OCI-LY3 (cell line): ENCODE measurements at regions not wholly inside any gene's neighbourhood (a gene's known extent, or its start where the extent isn't known, plus 50 kb on each side); places are given as distances from the start of the nearest gene placed in this dataset.

ENCODE experiments used
- H2AFZ ChIP-seq: fragments of 200-600, 300-600 bp; shearing (Covaris generic); 2 replicates; pipeline ENCODE4 v1.6.0; 2014; ENCODE audit warnings: antibody characterized with exemption, low read depth, low read length
- H3K27ac ChIP-seq: fragments of 200-600, 300-600 bp; sonication (generic); 2 replicates; pipeline ENCODE4 v1.5.1; 2014; ENCODE audit warnings: mild to moderate bottlenecking, low read length, moderate library complexity, mixed read lengths
- H3K27me3 ChIP-seq: fragments of 200-600, 300-600 bp; sonication (generic); 2 replicates; pipeline ENCODE4 v1.6.1; 2014; ENCODE audit warnings: low read depth, low read length, mixed read lengths
- H3K36me3 ChIP-seq: fragments of 200-600, 300-600 bp; sonication (generic); replicated peaks from 2 replicates; pipeline ENCODE3; 2014; ENCODE audit warnings: low read depth, low read length, mixed read lengths
- H3K4me1 ChIP-seq: fragments of 300-600, 200-600 bp; sonication (generic); 2 replicates; pipeline ENCODE4 v1.6.1; 2014; ENCODE audit warnings: low read length, mixed read lengths
- H3K4me2 ChIP-seq: fragments of 200-600, 300-600 bp; sonication (generic); 2 replicates; pipeline ENCODE4 v1.6.1; 2014; ENCODE audit warnings: low read length, mixed read lengths
- H3K4me3 ChIP-seq: fragments of 300-600, 200-600 bp; sonication (generic); 2 replicates; pipeline ENCODE4 v1.5.1; 2014; ENCODE audit warnings: antibody characterized with exemption, mild to moderate bottlenecking, low read length, moderate library complexity
- H3K79me2 ChIP-seq: fragments of 300-600, 200-600 bp; shearing (Covaris generic); 2 replicates; pipeline ENCODE4 v1.6.1; 2014; ENCODE audit warnings: mild to moderate bottlenecking, low read length, mixed read lengths
- H3K9ac ChIP-seq: fragments of 300-600, 200-600 bp; shearing (Covaris generic); 2 replicates; pipeline ENCODE4 v1.6.0; 2014; ENCODE audit warnings: mild to moderate bottlenecking, low read length, moderate library complexity
- H3K9me3 ChIP-seq: fragments of 200-600, 300-600 bp; shearing (Covaris generic); 2 replicates; pipeline ENCODE4 v1.6.1; 2014; ENCODE audit warnings: low read length, mixed read lengths; ENCODE audit not compliant: insufficient read depth
- H4K20me1 ChIP-seq: fragments of 200-600, 300-600 bp; sonication (generic); 2 replicates; pipeline ENCODE4 v1.6.1; 2016; ENCODE audit warnings: low read length, mixed read lengths; ENCODE audit not compliant: insufficient read depth
- EZH2phosphoT487 ChIP-seq: fragments of 200-600 bp; shearing (Covaris generic); IDR thresholded peaks from 2 replicates; pipeline ENCODE4 v1.6.1; 2018; ENCODE audit warnings: antibody characterized with exemption, mixed run types, low read depth
- TF ChIP-seq, protein P1 (sequence below): fragments of 200-600, 300-600 bp; sonication (generic); IDR thresholded peaks from 2 replicates; pipeline ENCODE4 v1.5.1; 2014; ENCODE audit warnings: antibody characterized with exemption, low read length, low read depth

DNA sequence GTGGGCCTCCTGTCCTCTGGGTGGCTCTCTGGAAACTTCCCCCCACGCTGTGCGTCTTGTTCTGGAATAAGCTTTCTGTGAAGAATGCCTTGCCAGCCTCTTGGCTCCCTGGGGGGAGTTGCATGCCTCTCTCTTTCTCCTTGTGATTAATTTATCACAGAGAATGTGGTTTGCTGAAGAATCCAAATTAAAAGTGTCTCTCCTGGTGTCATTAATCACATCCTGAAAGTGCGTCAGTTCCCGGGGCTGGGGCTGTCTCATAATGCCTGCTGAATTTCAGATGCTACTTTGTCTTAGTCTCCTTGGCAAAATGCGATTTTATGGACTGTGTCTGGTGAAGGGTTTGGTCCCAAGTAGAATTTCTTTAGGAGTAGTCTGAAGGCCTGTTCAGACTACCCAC, 787.7 kb upstream of the TMEM132C start:
- Histone ChIP-seq H3K79me2 (no peaks in the 10 kb centered on the region), H3K4me3 (no peak overlapping the region), H4K20me1 (no peaks in the 10 kb centered on the region), H3K9me3 (no peaks in the 10 kb centered on the region), H3K4me1 (peaks cover 12% of the 10 kb centered on the region), H3K9ac (no peak overlapping the region), H3K36me3 (no peaks in the 10 kb centered on the region), H3K27me3 (no peaks in the 10 kb centered on the region), H3K4me2 (no peak overlapping the region), H3K27ac (no peak overlapping the region), H2AFZ (peak overlapping the region; percentile 54; the same call in 1 of the 2 replicates)
- TF ChIP-seq, protein P1, sequence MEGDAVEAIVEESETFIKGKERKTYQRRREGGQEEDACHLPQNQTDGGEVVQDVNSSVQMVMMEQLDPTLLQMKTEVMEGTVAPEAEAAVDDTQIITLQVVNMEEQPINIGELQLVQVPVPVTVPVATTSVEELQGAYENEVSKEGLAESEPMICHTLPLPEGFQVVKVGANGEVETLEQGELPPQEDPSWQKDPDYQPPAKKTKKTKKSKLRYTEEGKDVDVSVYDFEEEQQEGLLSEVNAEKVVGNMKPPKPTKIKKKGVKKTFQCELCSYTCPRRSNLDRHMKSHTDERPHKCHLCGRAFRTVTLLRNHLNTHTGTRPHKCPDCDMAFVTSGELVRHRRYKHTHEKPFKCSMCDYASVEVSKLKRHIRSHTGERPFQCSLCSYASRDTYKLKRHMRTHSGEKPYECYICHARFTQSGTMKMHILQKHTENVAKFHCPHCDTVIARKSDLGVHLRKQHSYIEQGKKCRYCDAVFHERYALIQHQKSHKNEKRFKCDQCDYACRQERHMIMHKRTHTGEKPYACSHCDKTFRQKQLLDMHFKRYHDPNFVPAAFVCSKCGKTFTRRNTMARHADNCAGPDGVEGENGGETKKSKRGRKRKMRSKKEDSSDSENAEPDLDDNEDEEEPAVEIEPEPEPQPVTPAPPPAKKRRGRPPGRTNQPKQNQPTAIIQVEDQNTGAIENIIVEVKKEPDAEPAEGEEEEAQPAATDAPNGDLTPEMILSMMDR, result no peak
- TF ChIP-seq EZH2phosphoT487, result no peak

DNA sequence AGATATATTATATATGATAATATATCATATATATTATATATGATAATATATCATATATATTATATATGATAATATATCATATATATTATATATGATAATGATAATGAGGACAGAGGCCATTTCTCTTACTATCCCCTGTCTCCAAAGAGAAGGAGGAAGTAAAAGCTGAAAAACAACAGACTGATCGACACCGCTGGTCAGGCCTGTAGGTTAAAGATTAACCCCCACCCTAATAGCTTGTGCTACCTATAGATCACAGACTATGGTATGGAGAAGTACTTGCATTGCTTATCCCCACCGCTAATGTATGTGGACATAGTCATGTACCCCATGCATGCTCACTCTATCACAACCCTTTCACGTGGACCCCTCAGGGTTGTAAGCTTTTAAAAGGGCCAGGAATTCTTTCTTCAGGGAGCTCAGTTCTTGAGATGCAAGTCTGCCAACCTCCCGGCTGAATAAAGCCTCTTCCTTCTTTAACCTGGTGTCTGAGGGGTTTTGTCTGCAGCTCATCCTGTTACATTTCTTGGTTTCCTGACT, 786.1 kb upstream of the TMEM132C start:
- Histone ChIP-seq H3K9me3 (no peaks in the 10 kb centered on the region), H3K4me3 (no peak overlapping the region), H3K4me1 (peaks cover 22% of the 10 kb centered on the region), H3K4me2 (no peak overlapping the region), H3K9ac (no peak overlapping the region), H3K36me3 (no peaks in the 10 kb centered on the region), H4K20me1 (no peaks in the 10 kb centered on the region), H3K27me3 (no peaks in the 10 kb centered on the region), H2AFZ (no peak overlapping the region; the same call in 1 of the 2 replicates), H3K27ac (no peak overlapping the region), H3K79me2 (no peaks in the 10 kb centered on the region)
- TF ChIP-seq EZH2phosphoT487, result no peak

DNA sequence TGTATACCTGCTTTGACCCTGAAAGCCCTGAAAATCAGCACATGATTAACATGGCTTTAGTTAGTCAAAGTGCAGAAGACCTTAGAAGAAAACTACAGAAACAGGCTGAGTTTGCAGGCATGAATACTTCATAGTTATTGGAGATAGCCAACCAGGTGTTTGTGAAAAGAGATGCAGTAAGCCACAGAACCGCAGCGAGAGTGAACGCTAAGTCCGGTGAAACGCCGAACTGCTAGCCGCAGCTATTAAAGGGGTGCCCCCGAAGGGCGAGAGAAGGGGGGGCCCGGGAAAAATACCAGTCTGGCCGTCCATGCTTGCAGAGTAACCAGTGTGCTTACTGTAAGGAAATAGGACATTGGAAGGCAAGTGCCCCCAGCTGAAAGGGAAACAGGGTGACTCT, 784.0 kb upstream of the TMEM132C start:
- Histone ChIP-seq H4K20me1 (no peaks in the 10 kb centered on the region), H3K9ac (no peak overlapping the region), H3K4me1 (peaks cover 33% of the 10 kb centered on the region), H3K27ac (no peak overlapping the region), H3K79me2 (no peaks in the 10 kb centered on the region), H3K4me2 (no peak overlapping the region), H3K27me3 (no peaks in the 10 kb centered on the region), H3K4me3 (no peak overlapping the region), H3K9me3 (no peaks in the 10 kb centered on the region), H2AFZ (no peak overlapping the region), H3K36me3 (no peaks in the 10 kb centered on the region)
- TF ChIP-seq, protein P1, result no peak
- TF ChIP-seq EZH2phosphoT487, result no peak

DNA sequence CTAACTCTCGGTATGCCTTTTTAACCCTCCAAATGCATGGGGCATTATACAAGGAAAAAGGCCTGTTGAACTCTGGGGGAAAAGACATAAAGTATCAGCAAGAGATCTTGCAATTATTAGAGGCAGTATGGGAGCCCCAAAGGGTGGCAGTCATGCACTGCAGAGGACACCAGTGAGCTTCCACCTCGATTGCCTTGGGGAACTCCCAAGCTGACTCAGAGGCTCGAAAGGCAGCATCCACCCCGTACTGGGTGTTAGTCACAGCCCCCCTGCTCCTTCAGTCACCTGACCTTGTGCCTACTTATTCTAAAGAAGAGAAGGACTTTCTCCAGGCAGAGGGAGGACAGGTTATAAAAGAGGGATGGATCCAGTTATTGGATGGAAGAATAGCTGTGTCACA, 781.4 kb upstream of the TMEM132C start:
- no peaks in the 10 kb centered on the region for H4K20me1 ChIP-seq
- TF ChIP-seq, protein P1, result peak; percentile 59
- no peak for TF ChIP-seq EZH2phosphoT487
- H3K27ac ChIP-seq, result peak overlapping the region; percentile 75
- peak overlapping the region; percentile 37 for H3K4me3 ChIP-seq
- H3K9me3 ChIP-seq, result no peaks in the 10 kb centered on the region
- peak overlapping the region; percentile 45; the same call in 1 of the 2 replicates for H3K9ac ChIP-seq
- peak overlapping the region; percentile 62; the same call in 1 of the 2 replicates for H2AFZ ChIP-seq
- peak overlapping the region; percentile 68 for H3K4me2 ChIP-seq
- no peaks in the 10 kb centered on the region for H3K27me3 ChIP-seq
- no peaks in the 10 kb centered on the region for H3K79me2 ChIP-seq
- peaks cover 2% of the 10 kb centered on the region for H3K36me3 ChIP-seq
- peaks cover 43% of the 10 kb centered on the region for H3K4me1 ChIP-seq

- Histone ChIP-seq H3K9me3 (peaks cover under 1% of the 10 kb centered on the region; the same call in 1 of the 2 replicates), H3K79me2 (no peaks in the 10 kb centered on the region), H2AFZ (no peak overlapping the region), H3K4me2 (no peak overlapping the region), H3K4me3 (no peak overlapping the region), H3K27me3 (no peaks in the 10 kb centered on the region), H4K20me1 (no peaks in the 10 kb centered on the region), H3K4me1 (peaks cover 38% of the 10 kb centered on the region), H3K27ac (no peak overlapping the region), H3K9ac (no peak overlapping the region), H3K36me3 (peaks cover 14% of the 10 kb centered on the region)
- TF ChIP-seq, protein P1, result no peak
- TF ChIP-seq EZH2phosphoT487, result no peak
Observed at GRCh38 chr12:127487031-127487430, 779.9 kb upstream of the TMEM132C start.
